Glutamatergic neuron (in vitro differentiated cells): ENCODE measurements at regions not wholly inside any gene's neighbourhood (a gene's known extent, or its start where the extent isn't known, plus 50 kb on each side); places are given as distances from the start of the nearest gene placed in this dataset.

Experiments
- DNase-seq: peaks from one replicate; pipeline ENCODE4 v3.0.0; 2022
- H3K27ac Mint-ChIP-seq: one replicate; pipeline ENCODE4 v1.8.0; 2020; ENCODE audit warnings: mild to moderate bottlenecking, mixed read lengths, inconsistent platforms; ENCODE audit not compliant: unreplicated experiment
- H3K27me3 Mint-ChIP-seq: one replicate; pipeline ENCODE4 v1.8.0; 2020; ENCODE audit warnings: mild to moderate bottlenecking, moderate library complexity, mixed read lengths, inconsistent platforms; ENCODE audit not compliant: unreplicated experiment
- H3K36me3 Mint-ChIP-seq: one replicate; pipeline ENCODE4 v1.8.0; 2020; ENCODE audit warnings: mild to moderate bottlenecking, mixed read lengths, inconsistent platforms; ENCODE audit not compliant: unreplicated experiment
- H3K4me1 Mint-ChIP-seq: one replicate; pipeline ENCODE4 v1.8.0; 2020; ENCODE audit warnings: mild to moderate bottlenecking, low read depth, mixed read lengths, inconsistent platforms; ENCODE audit not compliant: unreplicated experiment
- H3K4me3 Mint-ChIP-seq: one replicate; pipeline ENCODE4 v1.8.0; 2020; ENCODE audit warnings: mild to moderate bottlenecking, mixed read lengths, inconsistent platforms; ENCODE audit not compliant: unreplicated experiment
- H3K9me3 Mint-ChIP-seq: one replicate; pipeline ENCODE4 v1.8.0; 2020; ENCODE audit warnings: mild to moderate bottlenecking, moderate library complexity, mixed read lengths, inconsistent platforms; ENCODE audit not compliant: unreplicated experiment
- CTCF ChIP-seq: fragments of 200-600 bp; sonication (generic); IDR thresholded peaks from one replicate; pipeline ENCODE4 v1.5.0; 2021; ENCODE audit not compliant: partially characterized antibody, unreplicated experiment

- Mint-ChIP-seq H3K4me1 (no peaks in the 10 kb centered on the region), H3K36me3 (no peaks in the 10 kb centered on the region), H3K27me3 (peaks cover 2% of the 10 kb centered on the region), H3K9me3 (peaks cover 2% of the 10 kb centered on the region), H3K27ac (no peak overlapping the region), H3K4me3 (no peak overlapping the region)
- TF ChIP-seq CTCF = no peak
- DNase-seq = no peak
Observed at GRCh38 chr3:164208821-164209220, 869.5 kb downstream of the SI start.

GRCh38 chr3:164208048-164208447 is 870.2 kb downstream of the SI start:
- no peak overlapping the region for H3K4me3 Mint-ChIP-seq
- H3K9me3 Mint-ChIP-seq = peaks cover 2% of the 10 kb centered on the region
- no peak overlapping the region for H3K27ac Mint-ChIP-seq
- TF ChIP-seq CTCF = no peak
- peaks cover 2% of the 10 kb centered on the region for H3K27me3 Mint-ChIP-seq
- no peak for DNase-seq
- no peaks in the 10 kb centered on the region for H3K4me1 Mint-ChIP-seq
- H3K36me3 Mint-ChIP-seq = no peaks in the 10 kb centered on the region

- TF ChIP-seq CTCF = no peak
- DNase-seq = no peak
Observed at GRCh38 chr3:164200053-164200823, 878.1 kb downstream of the SI start.

DNA sequence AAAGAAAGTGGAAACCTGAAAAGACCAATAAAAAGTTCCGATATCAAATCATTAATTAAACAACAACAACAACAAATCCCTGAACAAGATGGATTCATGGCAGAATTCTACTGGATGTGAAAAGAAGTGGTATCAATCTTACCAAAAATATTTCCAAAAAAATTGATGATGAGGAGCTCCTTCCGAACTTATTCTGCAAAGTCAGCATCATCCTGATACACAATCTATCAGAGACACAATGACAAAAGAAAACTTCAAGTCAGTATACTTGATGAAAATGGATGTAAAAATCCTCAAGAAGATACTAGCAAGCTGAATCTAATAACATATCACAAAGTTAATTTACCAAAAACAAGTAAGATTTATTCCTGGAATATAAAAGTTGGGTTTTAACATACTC is 881.8 kb downstream of the SI start:
- H3K4me3 Mint-ChIP-seq = no peak overlapping the region
- H3K27ac Mint-ChIP-seq = no peak overlapping the region
- no peaks in the 10 kb centered on the region for H3K36me3 Mint-ChIP-seq
- no peak for DNase-seq
- H3K9me3 Mint-ChIP-seq = no peaks in the 10 kb centered on the region
- no peaks in the 10 kb centered on the region for H3K4me1 Mint-ChIP-seq
- no peaks in the 10 kb centered on the region for H3K27me3 Mint-ChIP-seq
- TF ChIP-seq CTCF = no peak

More at GRCh38 chr3:164200053-164200823, 878.1 kb downstream of the SI start:
- Mint-ChIP-seq H3K27me3 (no peaks in the 10 kb centered on the region), H3K36me3 (no peaks in the 10 kb centered on the region), H3K4me3 (no peak overlapping the region), H3K27ac (no peak overlapping the region), H3K9me3 (no peaks in the 10 kb centered on the region), H3K4me1 (no peaks in the 10 kb centered on the region)

GRCh38 chr3:164194842-164195241 is 883.5 kb downstream of the SI start:
- TF ChIP-seq CTCF = peak; percentile 29
- H3K9me3 Mint-ChIP-seq = no peaks in the 10 kb centered on the region
- DNase-seq = no peak

More at GRCh38 chr3:164194842-164195241, 883.5 kb downstream of the SI start:
- H3K36me3 Mint-ChIP-seq = no peaks in the 10 kb centered on the region
- no peaks in the 10 kb centered on the region for H3K27me3 Mint-ChIP-seq
- H3K4me1 Mint-ChIP-seq = no peaks in the 10 kb centered on the region
- no peak overlapping the region for H3K4me3 Mint-ChIP-seq
- no peak overlapping the region for H3K27ac Mint-ChIP-seq
